ENCODE measurements at regions not wholly inside any gene's neighbourhood (a gene's known extent, or its start where the extent isn't known, plus 50 kb on each side); places are given as distances from the start of the nearest gene placed in this dataset.

- TF ChIP-seq CTCF (conservative IDR thresholded peaks at IDR 0.05 in 1 of 2, IDR thresholded peaks at IDR 0.05 in 1 of 2; ENCODE audit: low read depth in 1 of 2, low read length in 2 of 2) (no peak), EZH2 (IDR thresholded peaks at IDR 0.05; ENCODE audit: low read length, missing control alignments) (no peak)
Observed at GRCh38 chr16:82319038-82319437, 149.0 kb upstream of the MPHOSPH6 start.

Data from fibroblast of lung (primary cell).